HS-27A (cell line): ENCODE measurements at regions not wholly inside any gene's neighbourhood (a gene's known extent, or its start where the extent isn't known, plus 50 kb on each side); places are given as distances from the start of the nearest gene placed in this dataset.
A peak's percentile ranks its signal among the peaks of the same experiment; 100 is the strongest.
"Not testable (repeated sequence)": the region's sequence is repeated elsewhere in the genome, so short reads cannot be mapped to it uniquely, and the experiment has no call there.

ENCODE experiments used
- DNase-seq: peaks from one replicate; pipeline ENCODE4 v3.0.0-alpha.2; 2012; ENCODE audit warnings: low read depth, missing footprints

GRCh38 chr3:88408935-88409334 is 259.2 kb downstream of the C3orf38 start:
- DNase-seq, result no peak

GRCh38 chr3:88410259-88410658 is 260.5 kb downstream of the C3orf38 start:
- no peak for DNase-seq

- peak; percentile 5 for DNase-seq
These were observed 262.6 kb downstream of the C3orf38 start for GRCh38 chr3:88412346-88412745.

GRCh38 chr3:88416436-88416835 is 266.7 kb downstream of the C3orf38 start:
- no peak for DNase-seq

- no peak for DNase-seq
These were observed 268.5 kb downstream of the C3orf38 start for GRCh38 chr3:88418219-88418618.

GRCh38 chr3:88433568-88433967 is 283.8 kb downstream of the C3orf38 start:
- no peak for DNase-seq

- DNase-seq, result no peak
These were observed 284.2 kb downstream of the C3orf38 start for GRCh38 chr3:88434001-88434400.

GRCh38 chr3:88440701-88441100 is 290.9 kb downstream of the C3orf38 start:
- DNase-seq, result no peak

GRCh38 chr3:88443066-88443465 is 293.3 kb downstream of the C3orf38 start:
- DNase-seq, result no peak

GRCh38 chr3:88444251-88444650 is 294.5 kb downstream of the C3orf38 start:
- DNase-seq, result no peak

- DNase-seq, result no peak
These were observed 302.5 kb downstream of the C3orf38 start for GRCh38 chr3:88452228-88452627.

GRCh38 chr3:88460369-88460768 is 310.6 kb downstream of the C3orf38 start:
- DNase-seq, result no peak

GRCh38 chr3:88462230-88462629 is 312.5 kb downstream of the C3orf38 start:
- no peak for DNase-seq

- DNase-seq, result no peak
These were observed 317.4 kb downstream of the C3orf38 start for GRCh38 chr3:88467191-88467590.

GRCh38 chr3:88469216-88469615 is 319.5 kb downstream of the C3orf38 start:
- DNase-seq, result no peak

GRCh38 chr3:88478460-88478859 is 328.7 kb downstream of the C3orf38 start:
- no peak for DNase-seq

- DNase-seq, result peak; percentile 82
These were observed 331.1 kb downstream of the C3orf38 start for GRCh38 chr3:88480822-88481221.

- DNase-seq, result no peak
These were observed 335.2 kb downstream of the C3orf38 start for GRCh38 chr3:88485001-88485400.

- not testable (repeated sequence) for DNase-seq
These were observed 359.1 kb downstream of the C3orf38 start for GRCh38 chr3:88508818-88509217.

- DNase-seq, result no peak
These were observed 359.8 kb downstream of the C3orf38 start for GRCh38 chr3:88509582-88509981.

- DNase-seq, result no peak
These were observed 378.7 kb downstream of the C3orf38 start for GRCh38 chr3:88528494-88528893.

GRCh38 chr3:88534534-88534933 is 384.8 kb downstream of the C3orf38 start:
- DNase-seq, result no peak

GRCh38 chr3:88535563-88535962 is 385.8 kb downstream of the C3orf38 start:
- no peak for DNase-seq

- no peak for DNase-seq
These were observed 393.2 kb downstream of the C3orf38 start for GRCh38 chr3:88542916-88543315.

- no peak for DNase-seq
These were observed 422.7 kb downstream of the C3orf38 start for GRCh38 chr3:88572450-88572849.
